ENCODE measurements at regions not wholly inside any gene's neighbourhood (a gene's known extent, or its start where the extent isn't known, plus 50 kb on each side); places are given as distances from the start of the nearest gene placed in this dataset.
"Not testable (repeated sequence)": the region's sequence is repeated elsewhere in the genome, so short reads cannot be mapped to it uniquely, and the experiment has no call there.

DNA sequence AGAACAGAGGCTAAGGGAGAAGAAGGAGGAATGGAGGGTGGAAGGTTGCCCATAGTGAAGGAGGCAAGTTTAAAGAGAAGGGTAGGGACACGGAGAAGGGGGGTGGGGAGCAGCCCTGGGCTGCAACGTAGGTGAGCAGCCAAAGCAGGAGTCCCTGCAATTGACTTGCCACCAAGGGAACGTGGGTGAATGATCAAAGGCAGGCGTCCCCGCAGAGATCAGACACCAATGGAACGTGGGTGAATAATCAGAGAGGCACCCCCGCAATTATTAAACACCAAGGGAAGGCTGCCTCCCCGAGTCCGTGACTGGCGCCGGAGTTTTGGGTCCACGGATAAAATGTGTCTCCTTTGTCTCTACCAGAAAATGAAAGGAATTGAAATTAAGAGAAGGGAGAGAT lies 1103.5 kb downstream of the OLFM4 start:
- TF ChIP-seq POLR2A, CTCF, EP300 (IDR thresholded peaks at IDR 0.05): not testable (repeated sequence)

All from stomach (tissue), 4 donors.